ENCODE measurements at regions not wholly inside any gene's neighbourhood (a gene's known extent, or its start where the extent isn't known, plus 50 kb on each side); places are given as distances from the start of the nearest gene placed in this dataset.
A peak's percentile ranks its signal among the peaks of the same experiment; 100 is the strongest.

- DNase-seq (ENCODE audit: low read depth in 2 of 2, low spot score in 1 of 2) = no peak
Measured at GRCh38 chr9:129275626-129276247, 97.7 kb upstream of the IER5L start.

GRCh38 chr9:129273941-129274684, 96.1 kb upstream of the IER5L start:
- no peak for DNase-seq (ENCODE audit: low read depth in 2 of 2, low spot score in 1 of 2)

- DNase-seq (ENCODE audit: low read depth in 2 of 2, low spot score in 1 of 2) = no peak
Measured at GRCh38 chr9:129273136-129273895, 95.3 kb upstream of the IER5L start.

GRCh38 chr9:129272348-129273025, 94.4 kb upstream of the IER5L start:
- no peak for DNase-seq (ENCODE audit: low read depth in 2 of 2, low spot score in 1 of 2)

GRCh38 chr9:129270903-129271431, 92.9 kb upstream of the IER5L start:
- DNase-seq (ENCODE audit: low read depth in 2 of 2, low spot score in 1 of 2) = no peak

GRCh38 chr9:129270205-129270604, 92.1 kb upstream of the IER5L start:
- no peak for DNase-seq (ENCODE audit: low read depth in 2 of 2, low spot score in 1 of 2)

GRCh38 chr9:129267141-129267540, 89.1 kb upstream of the IER5L start:
- DNase-seq (ENCODE audit: low read depth in 2 of 2, low spot score in 1 of 2) = no peak

GRCh38 chr9:129266536-129266935, 88.5 kb upstream of the IER5L start:
- no peak for DNase-seq (ENCODE audit: low read depth in 2 of 2, low spot score in 1 of 2)

GRCh38 chr9:129264388-129264787, 86.3 kb upstream of the IER5L start:
- no peak for DNase-seq (ENCODE audit: low read depth in 2 of 2, low spot score in 1 of 2)

- no peak for DNase-seq (ENCODE audit: low read depth in 2 of 2, low spot score in 1 of 2)
Measured at GRCh38 chr9:129263836-129264235, 85.8 kb upstream of the IER5L start.

GRCh38 chr9:129262261-129262660, 84.2 kb upstream of the IER5L start:
- DNase-seq (ENCODE audit: low read depth in 2 of 2, low spot score in 1 of 2) = no peak

- DNase-seq (ENCODE audit: low read depth in 2 of 2, low spot score in 1 of 2) = no peak
Measured at GRCh38 chr9:129259375-129259774, 81.3 kb upstream of the IER5L start.

- DNase-seq (ENCODE audit: low read depth in 2 of 2, low spot score in 1 of 2) = no peak
Measured at GRCh38 chr9:129258823-129259301, 80.8 kb upstream of the IER5L start.

GRCh38 chr9:129258124-129258822, 80.2 kb upstream of the IER5L start:
- DNase-seq (ENCODE audit: low read depth in 2 of 2, low spot score in 1 of 2) = peak; percentile 64 to 76

GRCh38 chr9:129256959-129257713, 79.1 kb upstream of the IER5L start:
- DNase-seq (ENCODE audit: low read depth in 2 of 2, low spot score in 1 of 2) = no peak

- DNase-seq (ENCODE audit: low read depth in 2 of 2, low spot score in 1 of 2) = no peak
Measured at GRCh38 chr9:129254566-129255287, 76.7 kb upstream of the IER5L start.

- no peak for DNase-seq (ENCODE audit: low read depth in 2 of 2, low spot score in 1 of 2)
Measured at GRCh38 chr9:129253803-129254381, 75.8 kb upstream of the IER5L start.

GRCh38 chr9:129252937-129253802, 75.1 kb upstream of the IER5L start:
- DNase-seq (ENCODE audit: low read depth in 2 of 2, low spot score in 1 of 2) = no peak
